SH-SY5Y (cell line): ENCODE measurements at regions not wholly inside any gene's neighbourhood (a gene's known extent, or its start where the extent isn't known, plus 50 kb on each side); places are given as distances from the start of the nearest gene placed in this dataset.

Source experiments
- GATA2 ChIP-seq: IDR thresholded peaks from 2 replicates; pipeline ENCODE4 v1.6.1; 2011; ENCODE audit warnings: mild to moderate bottlenecking, low read depth, low read length
- GATA3 ChIP-seq: IDR thresholded peaks from 2 replicates; pipeline ENCODE4 v1.6.1; 2011; ENCODE audit warnings: low read depth, mild to moderate bottlenecking, low read length, moderate library complexity

- no peak for TF ChIP-seq GATA2
- TF ChIP-seq GATA3 = no peak
Observed at GRCh38 chr1:198986036-198986435, 347.2 kb downstream of the PTPRC start.

GRCh38 chr1:198986442-198986841 is 347.6 kb downstream of the PTPRC start:
- TF ChIP-seq GATA2 (no peak), GATA3 (no peak)

- TF ChIP-seq GATA3 (no peak), GATA2 (no peak)
Observed at GRCh38 chr1:199002661-199003060, 363.8 kb downstream of the PTPRC start.

DNA sequence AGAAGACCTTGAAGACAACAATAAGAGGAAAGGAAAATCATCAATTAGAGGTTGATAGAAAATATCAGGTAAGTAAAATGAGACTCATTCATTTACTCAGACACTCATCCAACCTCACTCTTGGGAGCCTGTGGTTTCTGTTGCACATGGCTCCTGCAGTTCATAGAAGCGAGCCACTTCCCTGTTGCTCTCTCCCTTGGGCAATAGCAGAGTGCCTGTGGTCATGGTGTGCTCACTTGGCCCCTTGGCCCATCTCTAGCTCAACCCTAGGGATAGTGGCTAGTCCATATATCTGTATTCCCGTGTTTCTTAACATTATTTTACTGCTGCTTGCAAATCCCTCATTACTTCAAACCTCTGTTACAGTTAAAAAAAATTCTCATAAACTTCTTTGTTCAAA is 368.6 kb downstream of the PTPRC start:
- no peak for TF ChIP-seq GATA3
- TF ChIP-seq GATA2 = no peak

GRCh38 chr1:199009447-199009846 is 370.6 kb downstream of the PTPRC start:
- no peak for TF ChIP-seq GATA2
- no peak for TF ChIP-seq GATA3

- TF ChIP-seq GATA2 (no peak), GATA3 (no peak)
Observed at GRCh38 chr1:199010492-199010891, 371.7 kb downstream of the PTPRC start.

GRCh38 chr1:199010933-199011332 is 372.1 kb downstream of the PTPRC start:
- TF ChIP-seq GATA3 = no peak
- no peak for TF ChIP-seq GATA2

DNA sequence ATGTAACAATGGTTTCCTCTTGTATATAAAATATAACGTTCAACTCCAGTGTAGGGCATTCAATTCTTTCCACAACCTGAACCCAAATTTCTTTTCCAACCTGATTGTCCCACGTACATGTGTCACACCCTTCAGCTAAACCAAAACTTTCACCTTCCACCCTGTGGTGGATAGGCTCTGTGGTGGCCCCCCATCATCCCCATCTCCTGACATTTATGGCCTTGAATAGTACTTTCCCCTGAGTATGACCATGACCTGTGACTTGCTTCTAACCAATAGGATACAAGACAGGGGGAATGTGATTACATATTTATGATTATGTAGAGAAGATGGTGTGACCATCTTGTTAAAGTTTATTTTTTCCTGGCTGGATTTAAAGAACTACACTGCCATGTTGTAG is 377.0 kb downstream of the PTPRC start:
- TF ChIP-seq GATA2 = no peak
- TF ChIP-seq GATA3 = no peak

DNA sequence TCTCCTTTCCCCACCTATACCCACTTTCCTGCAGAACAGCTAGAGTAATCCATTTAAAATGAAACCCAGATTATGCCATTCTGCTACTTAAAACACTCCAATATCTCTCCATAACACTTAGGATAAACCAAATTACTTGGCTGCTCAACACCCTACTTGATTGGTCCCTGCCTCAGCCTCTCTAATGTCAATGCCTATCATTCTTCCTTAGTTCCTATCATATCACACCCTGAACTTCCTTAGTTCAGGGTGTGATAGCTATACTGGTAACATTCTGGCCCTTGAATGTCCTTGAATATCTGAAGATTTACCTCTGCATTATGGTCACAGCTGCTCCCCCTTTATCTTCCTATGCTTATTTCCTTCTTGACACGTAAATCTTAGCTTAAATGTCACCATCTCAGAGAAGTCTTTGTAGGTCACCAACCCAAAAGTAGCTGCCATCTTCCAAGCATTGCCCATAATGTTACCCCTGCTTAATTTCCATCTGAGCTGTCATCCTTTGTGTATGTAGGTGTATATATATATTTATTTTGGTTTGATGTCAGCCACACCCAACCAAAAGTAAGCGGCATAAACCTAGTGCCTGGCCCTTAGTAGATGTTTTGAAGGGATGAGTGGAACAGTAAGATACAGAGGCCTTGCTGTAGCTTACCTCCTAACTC is 379.8 kb downstream of the PTPRC start:
- TF ChIP-seq GATA2 = no peak
- no peak for TF ChIP-seq GATA3

- TF ChIP-seq GATA2 = no peak
- no peak for TF ChIP-seq GATA3
Observed at GRCh38 chr1:199020051-199020450, 381.2 kb downstream of the PTPRC start.

DNA sequence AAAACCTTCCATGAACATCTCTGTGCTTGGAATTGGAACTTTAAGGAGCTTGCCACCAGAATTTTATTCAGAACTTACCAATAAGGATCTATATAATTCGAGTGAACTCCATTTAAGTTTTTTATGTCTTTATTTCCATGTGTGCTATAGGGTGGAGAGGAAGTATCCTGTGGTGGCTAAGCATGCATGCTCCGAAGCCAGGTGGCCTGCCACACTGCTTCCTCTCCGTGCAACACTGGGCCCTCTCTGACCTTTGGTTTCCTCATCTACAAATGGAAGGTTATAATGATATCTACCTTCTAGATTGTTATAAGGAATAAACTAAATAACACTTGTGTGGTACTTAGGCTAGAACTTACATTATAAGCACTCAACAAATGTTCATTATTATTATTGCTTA is 382.1 kb downstream of the PTPRC start:
- TF ChIP-seq GATA3 = no peak
- no peak for TF ChIP-seq GATA2

- no peak for TF ChIP-seq GATA2
- no peak for TF ChIP-seq GATA3
Observed at GRCh38 chr1:199029401-199029800, 390.6 kb downstream of the PTPRC start.

DNA sequence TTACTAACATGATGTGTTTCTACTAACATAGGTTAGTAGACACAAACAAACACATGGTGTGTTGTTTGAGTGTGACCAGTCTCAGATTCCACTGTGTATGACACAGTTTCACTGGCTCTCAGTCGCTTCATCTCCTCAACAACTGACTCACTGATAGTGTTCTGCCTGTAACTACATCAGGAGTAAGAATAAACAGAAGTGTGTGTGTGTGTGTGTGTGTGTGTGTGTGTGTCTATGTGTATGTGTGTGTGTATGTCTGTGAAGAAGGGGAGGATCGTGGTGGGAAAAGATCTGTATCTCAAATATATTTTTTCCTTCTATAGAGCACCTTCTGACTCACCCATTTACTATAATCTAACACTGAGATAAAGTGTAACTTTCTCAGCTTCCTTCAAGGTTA is 391.0 kb downstream of the PTPRC start:
- TF ChIP-seq GATA3 = no peak
- no peak for TF ChIP-seq GATA2

DNA sequence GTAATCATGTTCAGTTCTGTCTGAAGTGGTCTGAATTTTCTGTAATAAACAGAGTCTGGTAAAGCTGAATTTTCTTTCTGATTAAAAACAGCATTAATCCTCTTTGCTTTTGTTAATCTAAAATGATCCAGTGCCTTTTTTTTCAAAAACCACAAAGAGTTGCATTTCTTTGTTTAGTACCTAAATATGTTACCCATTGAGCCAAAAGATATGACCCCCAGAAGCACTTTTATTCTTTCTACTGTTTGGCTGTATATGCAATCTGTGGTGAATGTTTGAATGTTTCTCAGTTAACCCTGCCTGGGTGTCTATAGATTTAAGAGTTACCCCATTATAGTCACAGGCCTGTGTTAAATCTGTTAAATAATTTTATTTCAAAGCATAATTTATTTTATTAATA is 394.8 kb downstream of the PTPRC start:
- TF ChIP-seq GATA3 (no peak), GATA2 (no peak)

DNA sequence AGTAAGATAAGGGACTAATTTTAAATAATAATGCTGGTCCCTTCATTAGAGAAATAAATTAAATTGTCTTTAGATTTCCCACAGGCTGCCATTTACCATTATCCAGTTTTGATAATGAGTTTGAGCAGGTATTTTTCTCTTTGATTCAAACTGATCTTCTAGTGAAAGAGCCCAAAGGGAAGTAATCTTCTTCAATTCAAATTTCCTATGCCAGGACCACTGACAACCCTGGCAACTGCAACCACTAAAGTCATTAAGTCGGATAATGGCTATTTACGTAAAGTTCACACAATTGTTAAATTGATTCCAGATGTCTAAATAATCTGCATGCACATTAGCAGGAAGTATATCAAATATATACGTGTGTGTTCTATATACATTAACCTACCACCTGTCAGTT is 399.3 kb downstream of the PTPRC start:
- no peak for TF ChIP-seq GATA3
- TF ChIP-seq GATA2 = no peak
